ENCODE measurements at regions not wholly inside any gene's neighbourhood (a gene's known extent, or its start where the extent isn't known, plus 50 kb on each side); places are given as distances from the start of the nearest gene placed in this dataset.

GRCh38 chr14:41146391-41146790 lies 460.3 kb upstream of the LRFN5 start:
- no peak for TF ChIP-seq CTCF (IDR thresholded peaks at IDR 0.05; ENCODE audit: low read length, missing control alignments)
- H3K4me3 ChIP-seq (replicated peaks; ENCODE audit: low read depth, low read length): no peak overlapping the region
- no peak for DNase-seq (ENCODE audit: low read depth)

- no peak for DNase-seq (ENCODE audit: low read depth)
- TF ChIP-seq CTCF (IDR thresholded peaks at IDR 0.05; ENCODE audit: low read length, missing control alignments): no peak
- H3K4me3 ChIP-seq (replicated peaks; ENCODE audit: low read depth, low read length): no peak overlapping the region
These were observed 462.3 kb upstream of the LRFN5 start for GRCh38 chr14:41144370-41144769.

- TF ChIP-seq CTCF (IDR thresholded peaks at IDR 0.05; ENCODE audit: low read length, missing control alignments): no peak
- no peak overlapping the region for H3K4me3 ChIP-seq (replicated peaks; ENCODE audit: low read depth, low read length)
- no peak for DNase-seq (ENCODE audit: low read depth)
These were observed 468.9 kb upstream of the LRFN5 start for GRCh38 chr14:41137741-41138140.

- no peak for DNase-seq (ENCODE audit: low read depth)
- no peak overlapping the region for H3K4me3 ChIP-seq (replicated peaks; ENCODE audit: low read depth, low read length)
- TF ChIP-seq CTCF (IDR thresholded peaks at IDR 0.05; ENCODE audit: low read length, missing control alignments): no peak
These were observed 476.4 kb upstream of the LRFN5 start for GRCh38 chr14:41130274-41130673.

GRCh38 chr14:41120402-41120801 lies 486.3 kb upstream of the LRFN5 start:
- no peak overlapping the region for H3K4me3 ChIP-seq (replicated peaks; ENCODE audit: low read depth, low read length)
- DNase-seq (ENCODE audit: low read depth): no peak
- no peak for TF ChIP-seq CTCF (IDR thresholded peaks at IDR 0.05; ENCODE audit: low read length, missing control alignments)

- TF ChIP-seq CTCF (IDR thresholded peaks at IDR 0.05; ENCODE audit: low read length, missing control alignments): no peak
- no peak for DNase-seq (ENCODE audit: low read depth)
- no peak overlapping the region for H3K4me3 ChIP-seq (replicated peaks; ENCODE audit: low read depth, low read length)
These were observed 510.5 kb upstream of the LRFN5 start for GRCh38 chr14:41096131-41096530.

GRCh38 chr14:41087056-41087455 lies 519.6 kb upstream of the LRFN5 start:
- TF ChIP-seq CTCF (IDR thresholded peaks at IDR 0.05; ENCODE audit: low read length, missing control alignments): no peak
- DNase-seq (ENCODE audit: low read depth): no peak
- H3K4me3 ChIP-seq (replicated peaks; ENCODE audit: low read depth, low read length): no peak overlapping the region
